Large intestine (tissue), 3 donors: ENCODE measurements at regions not wholly inside any gene's neighbourhood (a gene's known extent, or its start where the extent isn't known, plus 50 kb on each side); places are given as distances from the start of the nearest gene placed in this dataset.

Source experiments
- DNase-seq, 2 donors: peaks; one replicate each; pipeline versions ENCODE4 v3.0.0 to v3.0.0-alpha.2; 2013
- H3K27ac ChIP-seq: one replicate; pipeline ENCODE4 v1.5.1; 2013; ENCODE audit warnings: low read length
- H3K27me3 ChIP-seq: 2 replicates; pipeline ENCODE4 v1.6.1; 2013; ENCODE audit warnings: low read length; ENCODE audit not compliant: control insufficient read depth, insufficient read depth
- H3K36me3 ChIP-seq: 2 replicates; pipeline ENCODE4 v1.6.1; 2013; ENCODE audit warnings: low read length; ENCODE audit not compliant: control insufficient read depth, insufficient read depth
- H3K4me1 ChIP-seq: one replicate; pipeline ENCODE4 v1.6.1; 2013; ENCODE audit warnings: low read length; ENCODE audit not compliant: control insufficient read depth, insufficient read depth
- H3K4me3 ChIP-seq: one replicate; pipeline ENCODE4 v1.5.1; 2013; ENCODE audit warnings: low read length
- H3K9me3 ChIP-seq: one replicate; pipeline ENCODE4 v1.6.1; 2013; ENCODE audit warnings: mild to moderate bottlenecking, low read depth, low read length, moderate library complexity; ENCODE audit not compliant: control insufficient read depth
- WGBS: methylation state at CpG from one replicate; pipeline ENCODE4 v1.1.5; 2013; ENCODE audit warnings: low lambda C conversion rate; ENCODE audit not compliant: insufficient coverage; 5-methylcytosine and 5-hydroxymethylcytosine counted together

GRCh38 chr18:44309185-44309584 lies 371.5 kb upstream of the SETBP1 start:
- 93% methylated on average over 2 of the region's 2 CpGs for WGBS
- Histone ChIP-seq H3K9me3 (no peaks in the 10 kb centered on the region), H3K4me3 (no peak overlapping the region), H3K27ac (no peak overlapping the region), H3K36me3 (no peaks in the 10 kb centered on the region), H3K27me3 (no peaks in the 10 kb centered on the region), H3K4me1 (no peaks in the 10 kb centered on the region)
- DNase-seq, result no peak

- H3K4me1 ChIP-seq, result no peaks in the 10 kb centered on the region
- H3K36me3 ChIP-seq, result no peaks in the 10 kb centered on the region
- no peaks in the 10 kb centered on the region for H3K9me3 ChIP-seq
- no peak for DNase-seq
- H3K27ac ChIP-seq, result no peak overlapping the region
- WGBS, result no CpG with 5 or more reads among the region's 26 CpGs
- H3K27me3 ChIP-seq, result no peaks in the 10 kb centered on the region
- no peak overlapping the region for H3K4me3 ChIP-seq
Measured at GRCh38 chr18:44320619-44321460, 359.8 kb upstream of the SETBP1 start.

- no peak overlapping the region for H3K27ac ChIP-seq
- no peaks in the 10 kb centered on the region for H3K36me3 ChIP-seq
- no peaks in the 10 kb centered on the region for H3K9me3 ChIP-seq
- no peaks in the 10 kb centered on the region for H3K4me1 ChIP-seq
- no peak for DNase-seq
- H3K4me3 ChIP-seq, result no peak overlapping the region
- no peaks in the 10 kb centered on the region for H3K27me3 ChIP-seq
- no CpG with 5 or more reads among the region's 7 CpGs for WGBS
Measured at GRCh38 chr18:44321868-44322590, 358.7 kb upstream of the SETBP1 start.

GRCh38 chr18:44323125-44323524 lies 357.6 kb upstream of the SETBP1 start:
- H3K27me3 ChIP-seq, result no peaks in the 10 kb centered on the region
- H3K9me3 ChIP-seq, result no peaks in the 10 kb centered on the region
- H3K4me1 ChIP-seq, result no peaks in the 10 kb centered on the region
- H3K36me3 ChIP-seq, result no peaks in the 10 kb centered on the region
- no peak overlapping the region for H3K4me3 ChIP-seq
- DNase-seq, result no peak
- no peak overlapping the region for H3K27ac ChIP-seq

GRCh38 chr18:44324361-44324760 lies 356.3 kb upstream of the SETBP1 start:
- H3K27ac ChIP-seq, result no peak overlapping the region
- no peaks in the 10 kb centered on the region for H3K27me3 ChIP-seq
- no peaks in the 10 kb centered on the region for H3K9me3 ChIP-seq
- no CpG with 5 or more reads among the region's 2 CpGs for WGBS
- DNase-seq, result no peak
- H3K4me3 ChIP-seq, result no peak overlapping the region
- no peaks in the 10 kb centered on the region for H3K4me1 ChIP-seq
- no peaks in the 10 kb centered on the region for H3K36me3 ChIP-seq

GRCh38 chr18:44325903-44326635 lies 354.6 kb upstream of the SETBP1 start:
- Histone ChIP-seq H3K27me3 (no peaks in the 10 kb centered on the region), H3K4me1 (no peaks in the 10 kb centered on the region), H3K4me3 (no peak overlapping the region), H3K9me3 (no peaks in the 10 kb centered on the region), H3K36me3 (no peaks in the 10 kb centered on the region), H3K27ac (no peak overlapping the region)
- peak; percentile 21 to 45 for DNase-seq
- 92% methylated on average over 2 of the region's 4 CpGs for WGBS

DNA sequence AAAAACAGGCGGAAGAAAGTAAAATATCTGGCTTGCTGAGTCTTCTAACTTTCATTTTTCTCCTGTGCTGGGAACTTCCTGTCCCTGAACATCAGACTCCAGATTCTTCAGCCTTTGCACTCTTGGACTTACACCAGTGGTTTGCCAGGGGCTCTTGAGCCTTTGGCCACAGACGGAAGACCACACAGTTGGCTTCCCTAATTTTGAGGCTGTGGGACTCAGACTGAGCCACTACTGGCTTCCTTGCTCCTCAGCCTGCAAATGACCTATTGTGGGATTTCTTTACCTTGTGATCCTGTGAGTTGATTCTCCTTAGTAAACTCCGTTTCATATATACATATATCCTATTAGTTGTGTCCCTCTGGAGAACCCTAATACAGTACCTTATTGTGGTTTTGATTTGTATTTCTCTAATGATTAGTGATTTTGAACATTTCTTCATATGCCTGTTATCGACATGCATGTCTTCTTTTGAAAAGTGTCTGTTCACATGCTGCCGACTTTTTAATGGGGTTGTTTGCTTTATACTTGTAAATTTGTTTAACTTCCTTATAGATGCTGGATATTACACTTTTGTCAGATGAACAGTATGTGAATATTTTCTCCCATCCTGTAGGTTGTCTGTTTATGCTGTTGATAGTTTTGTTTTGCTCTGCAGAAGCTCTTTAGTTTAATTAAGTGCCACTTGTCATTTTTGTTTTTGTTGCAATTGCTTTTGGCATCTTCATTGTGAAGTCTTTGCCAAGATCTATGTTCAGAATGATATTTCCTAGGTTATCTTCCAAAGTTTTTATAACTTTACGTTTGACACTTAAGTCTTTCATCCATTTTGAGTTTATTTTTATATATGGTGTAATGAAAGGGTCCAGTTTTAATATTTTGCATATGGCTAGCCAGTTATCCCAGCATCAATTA lies 348.8 kb upstream of the SETBP1 start:
- H3K9me3 ChIP-seq, result no peaks in the 10 kb centered on the region
- no peaks in the 10 kb centered on the region for H3K27me3 ChIP-seq
- no peaks in the 10 kb centered on the region for H3K36me3 ChIP-seq
- no peak for DNase-seq
- H3K27ac ChIP-seq, result no peak overlapping the region
- 67% methylated on average over 3 of the region's 6 CpGs for WGBS
- H3K4me3 ChIP-seq, result no peak overlapping the region
- H3K4me1 ChIP-seq, result no peaks in the 10 kb centered on the region

GRCh38 chr18:44341759-44342158 lies 338.9 kb upstream of the SETBP1 start:
- no peaks in the 10 kb centered on the region for H3K27me3 ChIP-seq
- DNase-seq, result no peak
- WGBS, result no CpG with 5 or more reads among the region's 1 CpG
- no peaks in the 10 kb centered on the region for H3K36me3 ChIP-seq
- H3K9me3 ChIP-seq, result peaks cover 10% of the 10 kb centered on the region
- no peaks in the 10 kb centered on the region for H3K4me1 ChIP-seq
- H3K27ac ChIP-seq, result no peak overlapping the region
- no peak overlapping the region for H3K4me3 ChIP-seq

GRCh38 chr18:44342162-44342561 lies 338.5 kb upstream of the SETBP1 start:
- no peak for DNase-seq
- H3K27ac ChIP-seq, result no peak overlapping the region
- H3K36me3 ChIP-seq, result no peaks in the 10 kb centered on the region
- H3K4me1 ChIP-seq, result no peaks in the 10 kb centered on the region
- H3K4me3 ChIP-seq, result no peak overlapping the region
- peaks cover 9% of the 10 kb centered on the region for H3K9me3 ChIP-seq
- no peaks in the 10 kb centered on the region for H3K27me3 ChIP-seq
- WGBS, result no CpG with 5 or more reads among the region's 2 CpGs

DNA sequence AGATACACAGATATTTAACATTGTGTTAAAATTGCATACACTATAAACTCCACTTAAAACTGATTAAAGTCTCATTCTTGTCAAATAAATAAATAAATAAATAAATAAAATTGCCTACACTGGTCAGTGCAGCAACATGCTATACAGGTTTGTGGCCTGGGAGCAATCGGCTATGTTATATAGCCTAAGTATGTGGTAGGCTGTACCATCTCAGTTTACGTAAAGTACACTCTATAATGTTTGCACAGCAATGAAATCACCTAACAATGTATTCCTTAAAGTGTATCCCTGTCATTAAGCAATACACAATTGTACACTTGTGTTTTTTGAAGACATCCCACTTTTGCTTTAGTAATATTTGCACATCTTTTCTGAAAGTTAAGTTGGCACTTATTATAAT lies 337.7 kb upstream of the SETBP1 start:
- Histone ChIP-seq H3K4me3 (no peak overlapping the region), H3K4me1 (no peaks in the 10 kb centered on the region), H3K9me3 (peaks cover 6% of the 10 kb centered on the region), H3K36me3 (no peaks in the 10 kb centered on the region), H3K27me3 (no peaks in the 10 kb centered on the region), H3K27ac (no peak overlapping the region)
- WGBS, result no CpG with 5 or more reads among the region's 2 CpGs
- DNase-seq, result no peak
